Astrocyte (in vitro differentiated cells and primary cell): ENCODE measurements at regions not wholly inside any gene's neighbourhood (a gene's known extent, or its start where the extent isn't known, plus 50 kb on each side); places are given as distances from the start of the nearest gene placed in this dataset.

Experiments
- DNase-seq: peaks from one replicate; pipeline ENCODE4 v3.0.0-alpha.2; 2010; ENCODE audit warnings: low read depth
- FAIRE-seq: peaks from 2 replicates; lab custom pipeline; 2011; peaks lifted over from hg19 to GRCh38; lab: Jason Lieb, UNC
- H2AFZ ChIP-seq: 2 replicates; pipeline ENCODE4 v1.6.0; 2012; ENCODE audit warnings: low read depth, low read length, inconsistent platforms
- H3K27ac ChIP-seq: 2 replicates; pipeline ENCODE4 v1.5.1; 2011; ENCODE audit warnings: low read depth, low read length, inconsistent platforms
- H3K27me3 ChIP-seq: 2 replicates; pipeline ENCODE4 v1.6.0; 2011; ENCODE audit warnings: low read length, inconsistent platforms; ENCODE audit not compliant: insufficient read depth
- H3K36me3 ChIP-seq: 2 replicates; pipeline ENCODE4 v1.5.1; 2011; ENCODE audit warnings: low read length, inconsistent platforms; ENCODE audit not compliant: insufficient read depth
- H3K4me1 ChIP-seq: 2 replicates; pipeline ENCODE4 v1.5.1; 2011; ENCODE audit warnings: low read length, inconsistent platforms; ENCODE audit not compliant: insufficient read depth
- H3K4me2 ChIP-seq: 2 replicates; pipeline ENCODE4 v1.6.0; 2012; ENCODE audit warnings: low read length, inconsistent platforms
- H3K4me3 ChIP-seq: 2 replicates; pipeline ENCODE4 v1.5.1; 2011; ENCODE audit warnings: low read depth, mild to moderate bottlenecking, low read length, inconsistent platforms; ENCODE audit not compliant: insufficient read depth
- H3K79me2 ChIP-seq: 2 replicates; pipeline ENCODE4 v1.6.0; 2012; ENCODE audit warnings: mild to moderate bottlenecking, low read length, inconsistent platforms; ENCODE audit not compliant: insufficient read depth
- H3K9ac ChIP-seq: 2 replicates; pipeline ENCODE4 v1.6.0; 2012; ENCODE audit warnings: mild to moderate bottlenecking, low read length, inconsistent platforms
- H3K9me3 ChIP-seq: 2 replicates; pipeline ENCODE4 v1.5.1; 2012; ENCODE audit warnings: low read depth, mild to moderate bottlenecking, low read length, inconsistent platforms; ENCODE audit not compliant: insufficient read depth
- H4K20me1 ChIP-seq: 2 replicates; pipeline ENCODE4 v1.6.0; 2012; ENCODE audit warnings: low read length, inconsistent platforms; ENCODE audit not compliant: insufficient read depth
- H3K27ac Mint-ChIP-seq: one replicate; pipeline ENCODE4 v1.8.0; 2021; ENCODE audit warnings: mild to moderate bottlenecking, mixed read lengths; ENCODE audit not compliant: unreplicated experiment
- H3K27me3 Mint-ChIP-seq: one replicate; pipeline ENCODE4 v1.8.0; 2021; ENCODE audit warnings: low read depth, mixed read lengths; ENCODE audit not compliant: unreplicated experiment
- H3K36me3 Mint-ChIP-seq: one replicate; pipeline ENCODE4 v1.8.0; 2021; ENCODE audit warnings: low read depth, mixed read lengths; ENCODE audit not compliant: unreplicated experiment
- H3K4me1 Mint-ChIP-seq: one replicate; pipeline ENCODE4 v1.8.0; 2021; ENCODE audit warnings: low read depth, mixed read lengths; ENCODE audit not compliant: unreplicated experiment
- H3K4me3 Mint-ChIP-seq: one replicate; pipeline ENCODE4 v1.8.0; 2021; ENCODE audit warnings: mild to moderate bottlenecking, moderate library complexity, mixed read lengths; ENCODE audit not compliant: unreplicated experiment
- H3K9me3 Mint-ChIP-seq: one replicate; pipeline ENCODE4 v1.8.0; 2021; ENCODE audit warnings: mild to moderate bottlenecking, mixed read lengths; ENCODE audit not compliant: unreplicated experiment
- EZH2 ChIP-seq: IDR thresholded peaks from 2 replicates; pipeline ENCODE4 v1.6.1; 2012; ENCODE audit warnings: mild to moderate bottlenecking, low read length, inconsistent platforms; ENCODE audit not compliant: insufficient read depth
- TF ChIP-seq, protein P1 (sequence below): IDR thresholded peaks from 2 replicates; pipeline ENCODE4 v1.5.1; 2011; ENCODE audit warnings: low read depth, mild to moderate bottlenecking, inconsistent platforms, low read length, moderate library complexity; ENCODE audit not compliant: insufficient read depth

DNA sequence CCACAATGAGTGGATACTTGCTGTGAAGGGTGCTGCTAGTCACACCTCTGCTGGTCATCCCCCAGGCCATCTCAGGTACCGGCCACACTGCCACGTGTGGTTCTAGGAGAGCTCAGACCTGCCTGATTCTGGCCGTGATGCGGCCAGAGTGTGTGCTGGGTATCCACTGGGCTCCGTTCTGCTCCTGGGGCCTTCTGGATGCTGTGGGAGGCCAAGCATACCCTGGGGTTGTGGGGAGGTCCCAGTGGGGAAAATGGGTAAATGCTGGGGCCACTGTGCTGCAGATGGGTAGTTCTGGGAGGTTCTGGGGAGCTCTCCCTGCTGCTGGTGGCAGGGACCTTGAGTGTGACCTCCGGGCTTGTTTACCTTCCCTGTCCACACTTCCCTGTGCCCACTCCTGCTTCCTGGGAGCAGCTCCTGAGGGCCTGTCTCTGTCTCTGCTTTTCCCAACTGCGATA is 318.4 kb downstream of the GLRX3 start:
- H3K4me3 Mint-ChIP-seq: no peak overlapping the region
- no peak overlapping the region for H3K4me3 ChIP-seq
- H3K79me2 ChIP-seq: no peaks in the 10 kb centered on the region
- FAIRE-seq: no peak
- TF ChIP-seq, protein P1, sequence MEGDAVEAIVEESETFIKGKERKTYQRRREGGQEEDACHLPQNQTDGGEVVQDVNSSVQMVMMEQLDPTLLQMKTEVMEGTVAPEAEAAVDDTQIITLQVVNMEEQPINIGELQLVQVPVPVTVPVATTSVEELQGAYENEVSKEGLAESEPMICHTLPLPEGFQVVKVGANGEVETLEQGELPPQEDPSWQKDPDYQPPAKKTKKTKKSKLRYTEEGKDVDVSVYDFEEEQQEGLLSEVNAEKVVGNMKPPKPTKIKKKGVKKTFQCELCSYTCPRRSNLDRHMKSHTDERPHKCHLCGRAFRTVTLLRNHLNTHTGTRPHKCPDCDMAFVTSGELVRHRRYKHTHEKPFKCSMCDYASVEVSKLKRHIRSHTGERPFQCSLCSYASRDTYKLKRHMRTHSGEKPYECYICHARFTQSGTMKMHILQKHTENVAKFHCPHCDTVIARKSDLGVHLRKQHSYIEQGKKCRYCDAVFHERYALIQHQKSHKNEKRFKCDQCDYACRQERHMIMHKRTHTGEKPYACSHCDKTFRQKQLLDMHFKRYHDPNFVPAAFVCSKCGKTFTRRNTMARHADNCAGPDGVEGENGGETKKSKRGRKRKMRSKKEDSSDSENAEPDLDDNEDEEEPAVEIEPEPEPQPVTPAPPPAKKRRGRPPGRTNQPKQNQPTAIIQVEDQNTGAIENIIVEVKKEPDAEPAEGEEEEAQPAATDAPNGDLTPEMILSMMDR: no peak
- no peak for DNase-seq
- H3K9me3 Mint-ChIP-seq: peaks cover 12% of the 10 kb centered on the region
- no peaks in the 10 kb centered on the region for H3K4me1 Mint-ChIP-seq
- H3K27me3 Mint-ChIP-seq: no peaks in the 10 kb centered on the region
- H4K20me1 ChIP-seq: no peaks in the 10 kb centered on the region
- no peaks in the 10 kb centered on the region for H3K36me3 Mint-ChIP-seq
- H3K27ac ChIP-seq: no peak overlapping the region
- no peak overlapping the region for H3K9ac ChIP-seq
- no peaks in the 10 kb centered on the region for H3K4me1 ChIP-seq
- H3K9me3 ChIP-seq: peaks cover 25% of the 10 kb centered on the region
- no peaks in the 10 kb centered on the region for H3K36me3 ChIP-seq
- no peak overlapping the region for H3K4me2 ChIP-seq
- H3K27me3 ChIP-seq: no peaks in the 10 kb centered on the region
- H3K27ac Mint-ChIP-seq: no peak overlapping the region
- H2AFZ ChIP-seq: no peak overlapping the region

DNA sequence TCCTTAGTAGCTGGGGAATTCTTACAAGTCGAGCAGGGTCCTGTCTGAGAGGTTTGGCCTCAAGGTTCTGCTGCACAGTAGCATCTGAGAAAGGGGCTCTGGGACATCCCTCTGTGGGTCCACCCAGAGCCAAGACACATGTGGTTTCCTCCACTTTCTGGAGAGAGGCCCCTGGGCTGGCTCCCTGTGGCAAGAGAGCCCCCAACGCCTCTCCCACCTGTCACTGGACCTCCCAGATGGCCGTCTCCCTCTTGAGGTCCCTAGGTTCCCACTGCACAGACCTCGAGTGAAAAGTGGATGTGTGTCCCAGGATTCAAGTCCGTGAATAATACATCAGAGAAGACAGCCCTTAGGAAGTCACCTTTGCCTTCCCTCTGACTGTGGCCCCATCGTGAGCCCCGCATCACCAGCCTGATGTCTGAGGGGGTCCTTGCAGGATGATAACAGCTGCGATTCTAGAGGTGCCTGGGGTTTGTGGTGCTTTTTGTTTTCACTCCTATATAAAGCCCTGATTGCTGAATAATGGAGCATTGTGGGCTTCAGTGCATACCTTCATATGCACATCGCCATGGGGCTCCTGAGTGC is 319.0 kb downstream of the GLRX3 start:
- no peak overlapping the region for H3K4me2 ChIP-seq
- no peak for DNase-seq
- H3K27me3 ChIP-seq: no peaks in the 10 kb centered on the region
- H3K4me3 ChIP-seq: no peak overlapping the region
- Mint-ChIP-seq H3K4me3 (no peak overlapping the region), H3K4me1 (no peaks in the 10 kb centered on the region), H3K27me3 (no peaks in the 10 kb centered on the region), H3K27ac (no peak overlapping the region), H3K9me3 (peaks cover 12% of the 10 kb centered on the region), H3K36me3 (no peaks in the 10 kb centered on the region)
- H3K4me1 ChIP-seq: no peaks in the 10 kb centered on the region
- no peaks in the 10 kb centered on the region for H4K20me1 ChIP-seq
- TF ChIP-seq EZH2: no peak
- TF ChIP-seq, protein P1: no peak
- H3K27ac ChIP-seq: no peak overlapping the region
- H3K9me3 ChIP-seq: peaks cover 25% of the 10 kb centered on the region
- H3K79me2 ChIP-seq: no peaks in the 10 kb centered on the region
- H2AFZ ChIP-seq: no peak overlapping the region
- no peak overlapping the region for H3K9ac ChIP-seq
- no peaks in the 10 kb centered on the region for H3K36me3 ChIP-seq
- FAIRE-seq: no peak

DNA sequence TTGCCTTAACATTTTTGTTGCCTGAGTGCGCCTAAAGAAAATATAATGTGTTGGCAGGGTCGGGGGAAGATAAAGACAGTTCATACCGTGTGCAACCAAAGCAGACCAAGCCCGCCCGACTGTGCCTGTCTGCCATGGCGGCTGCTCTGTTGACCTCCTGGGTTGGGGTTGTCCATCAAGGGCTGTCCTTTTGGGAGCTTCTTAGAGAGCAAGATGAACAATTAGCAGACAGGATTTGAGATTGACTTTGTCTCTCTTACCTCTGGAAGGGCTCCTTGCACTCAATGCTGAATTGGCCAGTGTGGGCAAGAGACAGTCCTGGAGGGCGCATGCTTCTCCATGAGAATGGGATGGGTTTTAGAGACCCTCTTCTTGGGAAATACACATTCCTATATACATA is 319.6 kb downstream of the GLRX3 start:
- peaks cover 25% of the 10 kb centered on the region for H3K9me3 ChIP-seq
- DNase-seq: no peak

More for the DNA sequence above, 319.6 kb downstream of the GLRX3 start:
- H3K4me3 ChIP-seq: no peak overlapping the region
- Mint-ChIP-seq H3K36me3 (no peaks in the 10 kb centered on the region), H3K4me3 (no peak overlapping the region), H3K27me3 (no peaks in the 10 kb centered on the region), H3K27ac (no peak overlapping the region), H3K4me1 (no peaks in the 10 kb centered on the region), H3K9me3 (peaks cover 12% of the 10 kb centered on the region)
- no peaks in the 10 kb centered on the region for H4K20me1 ChIP-seq
- no peak overlapping the region for H3K9ac ChIP-seq
- H3K4me1 ChIP-seq: no peaks in the 10 kb centered on the region
- no peak overlapping the region for H3K27ac ChIP-seq
- no peak overlapping the region for H3K4me2 ChIP-seq
- no peak overlapping the region for H2AFZ ChIP-seq
- no peaks in the 10 kb centered on the region for H3K36me3 ChIP-seq
- TF ChIP-seq EZH2: no peak
- TF ChIP-seq, protein P1: no peak
- H3K27me3 ChIP-seq: no peaks in the 10 kb centered on the region
- no peak for FAIRE-seq
- no peaks in the 10 kb centered on the region for H3K79me2 ChIP-seq
